SK-N-MC (cell line): ENCODE measurements at regions not wholly inside any gene's neighbourhood (a gene's known extent, or its start where the extent isn't known, plus 50 kb on each side); places are given as distances from the start of the nearest gene placed in this dataset.

Source experiments
- EZH2 ChIP-seq: fragments of 200-600 bp; sonication (generic); IDR thresholded peaks from one replicate; pipeline ENCODE4 v1.6.1; 2017; ENCODE audit warnings: antibody characterized with exemption
- POLR2AphosphoS5 ChIP-seq: IDR thresholded peaks from 2 replicates; pipeline ENCODE4 v1.6.1; 2012; ENCODE audit warnings: mild to moderate bottlenecking, low read depth, low read length, borderline replicate concordance

DNA sequence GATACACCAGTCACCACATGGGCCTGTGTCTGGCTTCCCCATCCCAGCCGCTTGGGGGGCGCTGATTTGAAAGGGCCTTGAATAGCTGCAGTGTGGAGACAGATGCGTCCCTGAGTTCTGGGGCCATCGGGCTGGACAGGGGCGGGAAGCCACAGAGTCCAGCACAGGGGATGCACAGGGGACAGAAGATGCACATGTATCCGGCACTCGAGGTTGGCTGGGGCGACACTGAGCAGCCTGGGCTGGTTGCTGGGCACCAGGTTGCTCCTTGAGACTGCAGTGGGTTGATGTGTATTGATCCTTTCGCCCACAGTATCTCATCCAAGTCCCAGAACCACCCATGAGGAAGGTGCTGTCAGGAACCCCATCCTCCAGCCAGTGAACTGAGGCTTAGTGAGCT lies 99.3 kb upstream of the SYT13 start:
- TF ChIP-seq POLR2AphosphoS5, result no peak
- no peak for TF ChIP-seq EZH2
